SK-N-SH treated with all-trans-retinoic acid at 6 μM for 48 hours (cell line): ENCODE measurements at regions not wholly inside any gene's neighbourhood (a gene's known extent, or its start where the extent isn't known, plus 50 kb on each side); places are given as distances from the start of the nearest gene placed in this dataset.
"Not testable (repeated sequence)": the region's sequence is repeated elsewhere in the genome, so short reads cannot be mapped to it uniquely, and the experiment has no call there.

Experiments
- ATAC-seq: fragments of 200-7000 bp; cut with Tn5 transposase; 3 replicates; pipeline ENCODE4 v1.9.1; 2020; ENCODE audit warnings: mild to moderate bottlenecking, moderate library complexity
- ARNTL ChIP-seq: fragments of 450-650 bp; formaldehyde crosslinking; IDR thresholded peaks from 2 replicates; pipeline ENCODE4 v1.5.0; 2020; ENCODE audit warnings: low read depth, mild to moderate bottlenecking, moderate library complexity, borderline replicate concordance
- BACH2 ChIP-seq: fragments of 250-450 bp; sonication (Bioruptor Pico); IDR thresholded peaks from 2 replicates; pipeline ENCODE4 v1.9.0; 2021; ENCODE audit warnings: mild to moderate bottlenecking, borderline replicate concordance
- CSDC2 ChIP-seq: fragments of 250-450 bp; sonication (Bioruptor Pico); IDR thresholded peaks from 2 replicates; pipeline ENCODE4 v1.5.0; 2020; ENCODE audit warnings: mild to moderate bottlenecking, moderate library complexity
- ESRRG ChIP-seq: fragments of 250-450 bp; sonication (Bioruptor Pico); IDR thresholded peaks from 2 replicates; pipeline ENCODE4 v1.6.1; 2021; ENCODE audit warnings: mild to moderate bottlenecking
- GLIS3 ChIP-seq: fragments of 250-450 bp; sonication (Bioruptor Pico); IDR thresholded peaks from 2 replicates; pipeline ENCODE4 v1.5.0; 2020; ENCODE audit warnings: mild to moderate bottlenecking, moderate library complexity
- ISL1 ChIP-seq: fragments of 250-450 bp; sonication (Bioruptor Pico); IDR thresholded peaks from 2 replicates; pipeline ENCODE4 v2.1.2; 2022; ENCODE audit warnings: mild to moderate bottlenecking, moderate library complexity
- OSR1 ChIP-seq: fragments of 250-450 bp; sonication (Bioruptor Pico); IDR thresholded peaks from 2 replicates; pipeline ENCODE4 v1.8.0; 2022; ENCODE audit warnings: moderate library complexity, mild to moderate bottlenecking, inconsistent platforms
- PPARA ChIP-seq: fragments of 250-450 bp; sonication (Bioruptor Pico); IDR thresholded peaks from 2 replicates; pipeline ENCODE4 v1.5.0; 2020; ENCODE audit warnings: mild to moderate bottlenecking, borderline replicate concordance
- RARB ChIP-seq: fragments of 250-450 bp; sonication (Bioruptor Pico); IDR thresholded peaks from 2 replicates; pipeline ENCODE4 v1.8.0; 2021; ENCODE audit warnings: mild to moderate bottlenecking, moderate library complexity
- SNAI2 ChIP-seq: fragments of 250-450 bp; sonication (Bioruptor Pico); IDR thresholded peaks from 2 replicates; pipeline ENCODE4 v1.5.0; 2020; ENCODE audit warnings: mild to moderate bottlenecking, moderate library complexity
- TCF4 ChIP-seq: fragments of 250-450 bp; sonication (Bioruptor Pico); IDR thresholded peaks from 2 replicates; pipeline ENCODE4 v1.8.0; 2021; ENCODE audit warnings: mild to moderate bottlenecking, moderate library complexity, borderline replicate concordance
- TOX ChIP-seq: fragments of 250-450 bp; sonication (Bioruptor Pico); IDR thresholded peaks from 2 replicates; pipeline ENCODE4 v1.8.0; 2021; ENCODE audit warnings: mild to moderate bottlenecking, moderate library complexity, borderline replicate concordance
- ZC3H10 ChIP-seq: fragments of 250-450 bp; sonication (Bioruptor Pico); IDR thresholded peaks from 2 replicates; pipeline ENCODE4 v1.5.1; 2021; ENCODE audit warnings: mild to moderate bottlenecking, moderate library complexity
- ZFP3 ChIP-seq: fragments of 250-450 bp; sonication (Bioruptor Pico); IDR thresholded peaks from 2 replicates; pipeline ENCODE4 v1.5.0; 2020; ENCODE audit warnings: mild to moderate bottlenecking, moderate library complexity
- ZNF565 ChIP-seq: fragments of 450-650 bp; formaldehyde crosslinking; conservative IDR thresholded peaks from 2 replicates; pipeline ENCODE4 v1.5.0; 2020; ENCODE audit warnings: low read depth, mild to moderate bottlenecking, moderate library complexity
- ZNF70 ChIP-seq: fragments of 450-650 bp; formaldehyde crosslinking; IDR thresholded peaks from 2 replicates; pipeline ENCODE4 v1.5.0; 2020; ENCODE audit warnings: mild to moderate bottlenecking, moderate library complexity
- ZNF8 ChIP-seq: fragments of 450-650 bp; formaldehyde crosslinking; IDR thresholded peaks from 2 replicates; pipeline ENCODE4 v1.5.0; 2020; ENCODE audit warnings: mild to moderate bottlenecking, moderate library complexity
- TF ChIP-seq, protein P1 (sequence below): fragments of 250-450 bp; sonication (Bioruptor Pico); IDR thresholded peaks from 2 replicates; pipeline ENCODE4 v1.5.0; 2020; ENCODE audit warnings: mild to moderate bottlenecking, moderate library complexity
- TF ChIP-seq, protein P2 (sequence below): fragments of 250-450 bp; sonication (Bioruptor Pico); IDR thresholded peaks from 2 replicates; pipeline ENCODE4 v1.5.1; 2020; ENCODE audit warnings: low read depth, mild to moderate bottlenecking, moderate library complexity
- TF ChIP-seq, protein P3 (sequence below): fragments of 250-450 bp; sonication (Bioruptor Pico); IDR thresholded peaks from 2 replicates; pipeline ENCODE4 v1.8.0; 2021; ENCODE audit warnings: low read depth, mild to moderate bottlenecking, moderate library complexity, borderline replicate concordance
- TF ChIP-seq, protein P4 (sequence below): fragments of 250-450 bp; sonication (Bioruptor Pico); IDR thresholded peaks from 2 replicates; pipeline ENCODE4 v1.8.0; 2020; ENCODE audit warnings: mild to moderate bottlenecking, moderate library complexity, borderline replicate concordance

DNA sequence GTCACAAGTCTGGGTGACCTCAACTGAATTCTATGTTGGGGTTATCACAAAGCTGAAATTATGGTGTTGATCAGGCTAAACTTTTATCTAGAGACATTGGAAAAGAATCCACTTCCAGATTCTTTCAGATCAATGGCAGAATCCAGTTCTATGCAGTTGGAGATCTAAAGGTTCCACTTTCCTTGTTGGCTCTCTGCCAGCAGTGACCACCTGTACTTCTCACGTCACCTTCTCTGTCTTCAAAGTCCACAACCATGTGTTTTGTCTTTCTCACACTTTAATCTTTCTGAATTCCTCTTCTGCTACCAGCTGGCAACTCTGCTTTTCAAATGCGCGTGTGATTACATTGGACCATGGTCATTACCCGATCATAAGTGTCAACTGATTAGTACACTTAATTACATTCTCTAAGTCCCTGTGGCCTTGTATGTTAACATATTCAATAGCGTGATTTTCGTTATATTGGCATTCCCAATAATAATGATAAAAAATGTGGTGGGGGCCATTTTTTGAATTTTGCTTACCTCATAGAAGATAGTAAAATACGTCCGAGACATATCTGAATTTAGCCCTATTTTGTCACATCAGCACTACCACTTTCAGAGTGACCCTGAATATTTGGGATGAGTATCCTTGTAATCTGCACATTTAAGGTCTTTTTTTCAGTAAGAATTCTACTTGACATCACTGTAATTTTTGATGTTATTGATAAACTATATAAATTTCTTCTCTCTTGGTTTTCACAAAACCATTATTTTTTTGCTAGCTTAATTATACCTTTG, 73.7 kb upstream of the PRDM9 start:
- ATAC-seq = no peak
- no peak for TF ChIP-seq ARNTL (CRISPR knock-in tag)
- no peak for TF ChIP-seq SNAI2 (CRISPR knock-in tag)
- no peak for TF ChIP-seq TOX (CRISPR knock-in tag)

DNA sequence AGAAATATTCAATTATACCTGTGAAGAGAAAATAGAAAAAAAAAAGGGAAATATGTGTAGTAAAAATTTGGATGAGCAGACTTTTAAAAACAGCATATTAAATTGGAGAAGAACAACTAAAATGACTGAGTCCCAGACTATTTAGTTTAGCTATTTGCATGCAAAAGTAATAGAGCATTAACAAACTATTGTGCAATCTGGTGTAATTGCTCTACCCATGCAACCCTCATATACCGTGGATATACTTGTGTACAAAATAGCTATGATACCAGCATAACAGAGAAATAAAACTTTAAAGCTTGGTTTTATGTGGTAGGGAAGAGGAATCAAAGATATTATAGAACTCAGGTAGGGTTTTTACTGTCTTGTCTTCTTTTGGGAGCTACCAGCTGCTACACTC, 78.7 kb upstream of the PRDM9 start:
- no peak for TF ChIP-seq RARB
- no peak for TF ChIP-seq CSDC2
- TF ChIP-seq, protein P1, sequence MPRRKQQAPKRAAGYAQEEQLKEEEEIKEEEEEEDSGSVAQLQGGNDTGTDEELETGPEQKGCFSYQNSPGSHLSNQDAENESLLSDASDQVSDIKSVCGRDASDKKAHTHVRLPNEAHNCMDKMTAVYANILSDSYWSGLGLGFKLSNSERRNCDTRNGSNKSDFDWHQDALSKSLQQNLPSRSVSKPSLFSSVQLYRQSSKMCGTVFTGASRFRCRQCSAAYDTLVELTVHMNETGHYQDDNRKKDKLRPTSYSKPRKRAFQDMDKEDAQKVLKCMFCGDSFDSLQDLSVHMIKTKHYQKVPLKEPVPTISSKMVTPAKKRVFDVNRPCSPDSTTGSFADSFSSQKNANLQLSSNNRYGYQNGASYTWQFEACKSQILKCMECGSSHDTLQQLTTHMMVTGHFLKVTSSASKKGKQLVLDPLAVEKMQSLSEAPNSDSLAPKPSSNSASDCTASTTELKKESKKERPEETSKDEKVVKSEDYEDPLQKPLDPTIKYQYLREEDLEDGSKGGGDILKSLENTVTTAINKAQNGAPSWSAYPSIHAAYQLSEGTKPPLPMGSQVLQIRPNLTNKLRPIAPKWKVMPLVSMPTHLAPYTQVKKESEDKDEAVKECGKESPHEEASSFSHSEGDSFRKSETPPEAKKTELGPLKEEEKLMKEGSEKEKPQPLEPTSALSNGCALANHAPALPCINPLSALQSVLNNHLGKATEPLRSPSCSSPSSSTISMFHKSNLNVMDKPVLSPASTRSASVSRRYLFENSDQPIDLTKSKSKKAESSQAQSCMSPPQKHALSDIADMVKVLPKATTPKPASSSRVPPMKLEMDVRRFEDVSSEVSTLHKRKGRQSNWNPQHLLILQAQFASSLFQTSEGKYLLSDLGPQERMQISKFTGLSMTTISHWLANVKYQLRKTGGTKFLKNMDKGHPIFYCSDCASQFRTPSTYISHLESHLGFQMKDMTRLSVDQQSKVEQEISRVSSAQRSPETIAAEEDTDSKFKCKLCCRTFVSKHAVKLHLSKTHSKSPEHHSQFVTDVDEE (CRISPR knock-in tag) = no peak
- no peak for TF ChIP-seq ISL1 (CRISPR knock-in tag)
- no peak for TF ChIP-seq TOX (CRISPR knock-in tag)
- no peak for TF ChIP-seq ZC3H10 (CRISPR knock-in tag)
- TF ChIP-seq ZNF565 (CRISPR knock-in tag) = no peak
- TF ChIP-seq, protein P2, sequence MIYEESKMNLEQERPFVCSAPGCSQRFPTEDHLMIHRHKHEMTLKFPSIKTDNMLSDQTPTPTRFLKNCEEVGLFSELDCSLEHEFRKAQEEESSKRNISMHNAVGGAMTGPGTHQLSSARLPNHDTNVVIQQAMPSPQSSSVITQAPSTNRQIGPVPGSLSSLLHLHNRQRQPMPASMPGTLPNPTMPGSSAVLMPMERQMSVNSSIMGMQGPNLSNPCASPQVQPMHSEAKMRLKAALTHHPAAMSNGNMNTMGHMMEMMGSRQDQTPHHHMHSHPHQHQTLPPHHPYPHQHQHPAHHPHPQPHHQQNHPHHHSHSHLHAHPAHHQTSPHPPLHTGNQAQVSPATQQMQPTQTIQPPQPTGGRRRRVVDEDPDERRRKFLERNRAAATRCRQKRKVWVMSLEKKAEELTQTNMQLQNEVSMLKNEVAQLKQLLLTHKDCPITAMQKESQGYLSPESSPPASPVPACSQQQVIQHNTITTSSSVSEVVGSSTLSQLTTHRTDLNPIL (CRISPR knock-in tag) = no peak
- TF ChIP-seq, protein P3, sequence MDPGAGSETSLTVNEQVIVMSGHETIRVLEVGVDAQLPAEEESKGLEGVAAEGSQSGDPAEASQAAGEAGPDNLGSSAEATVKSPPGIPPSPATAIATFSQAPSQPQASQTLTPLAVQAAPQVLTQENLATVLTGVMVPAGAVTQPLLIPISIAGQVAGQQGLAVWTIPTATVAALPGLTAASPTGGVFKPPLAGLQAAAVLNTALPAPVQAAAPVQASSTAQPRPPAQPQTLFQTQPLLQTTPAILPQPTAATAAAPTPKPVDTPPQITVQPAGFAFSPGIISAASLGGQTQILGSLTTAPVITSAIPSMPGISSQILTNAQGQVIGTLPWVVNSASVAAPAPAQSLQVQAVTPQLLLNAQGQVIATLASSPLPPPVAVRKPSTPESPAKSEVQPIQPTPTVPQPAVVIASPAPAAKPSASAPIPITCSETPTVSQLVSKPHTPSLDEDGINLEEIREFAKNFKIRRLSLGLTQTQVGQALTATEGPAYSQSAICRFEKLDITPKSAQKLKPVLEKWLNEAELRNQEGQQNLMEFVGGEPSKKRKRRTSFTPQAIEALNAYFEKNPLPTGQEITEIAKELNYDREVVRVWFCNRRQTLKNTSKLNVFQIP (CRISPR knock-in tag) = no peak
- no peak for ATAC-seq

DNA sequence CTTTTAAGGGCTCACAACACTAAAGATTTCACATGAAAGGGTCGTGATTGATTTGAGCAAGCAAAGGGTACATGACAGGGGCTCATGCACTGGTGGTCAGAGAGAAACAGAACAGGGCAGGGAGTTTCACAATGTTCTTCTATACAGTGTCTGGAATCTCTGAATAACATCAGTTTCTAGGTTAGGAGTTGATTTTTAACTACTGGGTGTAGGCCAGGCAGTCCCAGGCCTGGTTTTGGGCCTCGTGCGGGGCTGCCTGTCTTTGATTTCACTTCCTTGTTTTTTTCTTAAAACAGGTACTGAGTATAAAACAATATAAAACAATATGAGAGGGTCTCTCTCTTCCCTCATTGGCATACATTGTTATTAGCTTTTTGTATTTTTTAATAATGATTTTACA, 87.2 kb upstream of the PRDM9 start:
- not testable (repeated sequence) for ATAC-seq

DNA sequence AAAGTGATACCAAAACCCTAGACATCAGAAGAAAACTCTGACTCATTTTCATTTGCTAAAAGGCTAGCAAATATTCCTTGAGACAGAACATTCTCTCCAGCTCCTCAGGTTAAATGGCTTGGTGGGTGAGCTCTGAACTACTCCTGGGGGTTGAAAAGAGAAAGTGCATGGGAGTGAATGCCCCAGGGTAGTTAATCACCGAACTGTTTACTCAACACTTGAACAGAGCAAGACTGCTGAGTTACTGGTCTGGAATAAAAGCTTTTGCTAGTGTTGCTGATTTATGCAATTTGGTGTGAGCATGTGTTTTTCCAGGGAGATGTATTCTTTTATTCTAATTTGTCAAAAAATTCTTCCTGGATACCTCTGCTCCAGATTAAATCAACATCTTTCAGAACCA, 88.3 kb upstream of the PRDM9 start:
- TF ChIP-seq RARB (no peak), OSR1 (CRISPR knock-in tag) (no peak), CSDC2 (no peak), ZNF8 (CRISPR knock-in tag) (no peak), ZNF70 (CRISPR knock-in tag) (no peak), ESRRG (no peak), TCF4 (no peak), SNAI2 (CRISPR knock-in tag) (no peak), PPARA (CRISPR knock-in tag) (no peak), ZFP3 (no peak), ARNTL (CRISPR knock-in tag) (no peak), GLIS3 (no peak), TOX (CRISPR knock-in tag) (no peak), BACH2 (no peak)
- TF ChIP-seq, protein P2 (CRISPR knock-in tag) = no peak
- TF ChIP-seq, protein P1 (CRISPR knock-in tag) = no peak
- TF ChIP-seq, protein P3 (CRISPR knock-in tag) = no peak
- TF ChIP-seq, protein P4, sequence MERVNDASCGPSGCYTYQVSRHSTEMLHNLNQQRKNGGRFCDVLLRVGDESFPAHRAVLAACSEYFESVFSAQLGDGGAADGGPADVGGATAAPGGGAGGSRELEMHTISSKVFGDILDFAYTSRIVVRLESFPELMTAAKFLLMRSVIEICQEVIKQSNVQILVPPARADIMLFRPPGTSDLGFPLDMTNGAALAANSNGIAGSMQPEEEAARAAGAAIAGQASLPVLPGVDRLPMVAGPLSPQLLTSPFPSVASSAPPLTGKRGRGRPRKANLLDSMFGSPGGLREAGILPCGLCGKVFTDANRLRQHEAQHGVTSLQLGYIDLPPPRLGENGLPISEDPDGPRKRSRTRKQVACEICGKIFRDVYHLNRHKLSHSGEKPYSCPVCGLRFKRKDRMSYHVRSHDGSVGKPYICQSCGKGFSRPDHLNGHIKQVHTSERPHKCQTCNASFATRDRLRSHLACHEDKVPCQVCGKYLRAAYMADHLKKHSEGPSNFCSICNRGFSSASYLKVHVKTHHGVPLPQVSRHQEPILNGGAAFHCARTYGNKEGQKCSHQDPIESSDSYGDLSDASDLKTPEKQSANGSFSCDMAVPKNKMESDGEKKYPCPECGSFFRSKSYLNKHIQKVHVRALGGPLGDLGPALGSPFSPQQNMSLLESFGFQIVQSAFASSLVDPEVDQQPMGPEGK (CRISPR knock-in tag) = no peak
- no peak for ATAC-seq
